Activated CD4-positive, alpha-beta T cell treated with anti-CD3 and anti-CD28 coated beads, Interleukin-2, amount 10 ng/mL, durations not matched to agents 24 days and 14 days (primary cell): ENCODE measurements at regions not wholly inside any gene's neighbourhood (a gene's known extent, or its start where the extent isn't known, plus 50 kb on each side); places are given as distances from the start of the nearest gene placed in this dataset.

Experiments used
- DNase-seq: peaks from one replicate; pipeline ENCODE4 v3.0.0; 2022
- H3K27ac Mint-ChIP-seq: one replicate; pipeline ENCODE4 v1.8.0; 2022; ENCODE audit warnings: mild to moderate bottlenecking, mixed read lengths
- H3K27me3 Mint-ChIP-seq: one replicate; pipeline ENCODE4 v1.8.0; 2022; ENCODE audit warnings: mixed read lengths
- H3K36me3 Mint-ChIP-seq: one replicate; pipeline ENCODE4 v1.8.0; 2022; ENCODE audit warnings: low read depth, mild to moderate bottlenecking, mixed read lengths
- H3K4me1 Mint-ChIP-seq: one replicate; pipeline ENCODE4 v1.8.0; 2021; ENCODE audit warnings: mixed read lengths
- H3K4me3 Mint-ChIP-seq: one replicate; pipeline ENCODE4 v1.8.0; 2022; ENCODE audit warnings: mild to moderate bottlenecking, moderate library complexity, mixed read lengths
- H3K9me3 Mint-ChIP-seq: one replicate; pipeline ENCODE4 v1.8.0; 2021; ENCODE audit warnings: mixed read lengths
- intact Hi-C: fragments of 100-400 bp; cut with micrococcal nuclease; formaldehyde crosslinking; loops from one replicate; pipeline ENCODE4 v1.15.1; 2023

DNA sequence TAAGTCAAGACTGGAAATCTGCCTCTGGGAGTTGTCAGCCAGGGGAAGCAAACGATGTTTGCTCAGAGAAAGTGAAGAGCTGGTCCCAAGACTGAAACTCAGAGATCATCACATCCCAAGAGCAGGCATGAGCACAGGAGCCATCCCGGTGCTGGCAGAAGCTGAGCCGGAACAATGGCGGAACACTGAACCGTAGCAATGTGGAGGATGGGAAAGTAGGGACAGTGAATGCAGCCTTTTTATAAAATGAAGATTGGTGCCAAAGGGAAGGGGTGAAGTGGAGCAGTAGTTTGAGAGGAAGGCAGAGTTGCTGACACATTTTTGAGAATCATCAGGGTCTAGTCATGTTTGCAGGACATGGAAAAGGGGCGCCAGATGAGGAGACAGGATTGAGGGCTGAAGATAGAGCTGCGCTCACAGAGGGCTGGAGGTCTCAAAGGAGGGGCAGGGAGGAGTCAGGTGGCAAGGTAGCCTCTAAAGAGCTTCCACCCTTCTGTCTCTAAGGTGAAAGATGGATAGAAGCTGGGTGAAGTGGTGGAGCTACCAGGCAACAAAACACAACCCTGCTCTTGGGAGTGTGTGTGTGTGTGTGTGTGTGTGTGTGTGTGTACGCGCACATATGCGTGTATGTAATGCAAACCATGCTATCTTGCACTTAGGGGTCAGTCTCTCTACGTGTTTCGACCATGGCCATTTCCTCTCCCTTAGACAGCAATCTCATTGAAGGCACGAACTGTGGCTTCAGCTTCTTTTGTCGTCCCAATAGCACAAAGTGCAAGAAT lies 94.3 kb upstream of the IRF2BP2 start:
- H3K9me3 Mint-ChIP-seq = peaks cover 18% of the 10 kb centered on the region
- H3K36me3 Mint-ChIP-seq = no peaks in the 10 kb centered on the region
- H3K27ac Mint-ChIP-seq = no peak overlapping the region
- no peak overlapping the region for H3K4me3 Mint-ChIP-seq
- H3K27me3 Mint-ChIP-seq = peaks cover 3% of the 10 kb centered on the region
- peaks cover 20% of the 10 kb centered on the region for H3K4me1 Mint-ChIP-seq
- DNase-seq = no peak
- intact Hi-C loops = no loop called here

DNA sequence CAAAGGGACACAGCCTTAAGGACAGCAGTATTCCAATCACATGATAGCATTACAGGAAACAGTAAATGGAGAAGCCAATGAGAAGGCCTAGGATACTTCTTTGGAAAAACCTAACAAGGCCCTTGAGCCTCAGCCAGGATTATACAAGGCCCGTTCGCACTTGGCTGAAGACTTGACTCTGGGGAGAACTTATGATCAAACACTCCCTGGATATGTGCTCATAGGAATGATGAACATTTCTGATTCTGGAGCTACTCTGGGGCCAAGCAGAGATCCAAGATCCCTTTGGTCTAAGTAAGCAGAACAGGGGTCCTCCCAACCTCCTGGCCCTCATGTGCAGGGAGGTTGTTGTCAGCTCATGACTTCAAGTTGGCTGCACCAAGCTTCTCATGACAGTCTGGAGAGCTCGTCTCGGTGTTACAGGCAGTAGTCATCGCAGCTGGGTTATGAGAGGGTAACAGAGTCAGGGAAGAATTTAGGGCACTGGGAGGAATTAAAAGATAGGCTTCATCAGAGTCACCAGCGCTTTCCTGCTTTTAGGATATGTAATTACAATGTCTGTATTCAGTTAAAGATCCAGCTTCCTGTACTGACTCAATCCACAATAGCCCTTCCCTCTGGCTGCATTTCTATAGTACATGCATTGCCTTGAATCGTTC lies 92.5 kb upstream of the IRF2BP2 start:
- Mint-ChIP-seq H3K9me3 (peaks cover 13% of the 10 kb centered on the region), H3K27me3 (peaks cover 3% of the 10 kb centered on the region), H3K36me3 (no peaks in the 10 kb centered on the region), H3K4me3 (no peak overlapping the region), H3K27ac (no peak overlapping the region), H3K4me1 (peaks cover 14% of the 10 kb centered on the region)
- DNase-seq = no peak
- intact Hi-C loops = no loop called here

DNA sequence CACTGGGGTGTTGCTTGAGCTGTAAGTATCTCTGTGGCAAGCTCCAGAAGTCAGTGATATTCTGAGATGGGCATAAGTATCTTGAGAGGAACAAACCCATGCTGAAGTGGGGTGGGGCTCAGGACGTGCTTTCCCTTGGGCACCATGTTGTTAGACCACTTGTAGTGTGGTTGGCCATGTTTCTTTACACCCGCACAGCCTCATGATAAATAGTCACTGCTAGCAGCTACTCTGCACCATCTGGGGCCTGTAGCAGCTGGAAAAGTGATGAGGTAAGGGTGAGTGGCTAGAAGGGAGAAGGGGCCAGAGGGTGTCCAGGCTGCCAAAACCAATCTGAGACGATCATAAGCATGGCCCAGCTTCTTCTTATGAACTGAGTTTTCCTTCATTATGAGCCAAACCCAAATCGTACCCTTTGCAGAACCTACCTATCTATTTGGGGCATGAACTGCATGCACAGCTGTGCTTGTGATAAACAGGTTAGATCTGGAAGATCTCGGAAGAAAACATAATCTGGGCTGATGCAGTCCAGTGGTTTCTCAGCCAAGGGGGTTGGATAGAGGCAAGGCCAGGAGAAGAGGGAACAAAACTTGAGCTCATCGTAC lies 91.9 kb upstream of the IRF2BP2 start:
- intact Hi-C loops = no loop called here
- H3K27ac Mint-ChIP-seq = no peak overlapping the region
- H3K9me3 Mint-ChIP-seq = peaks cover 13% of the 10 kb centered on the region
- H3K4me1 Mint-ChIP-seq = peaks cover 14% of the 10 kb centered on the region
- peaks cover 3% of the 10 kb centered on the region for H3K27me3 Mint-ChIP-seq
- no peak for DNase-seq
- no peak overlapping the region for H3K4me3 Mint-ChIP-seq
- no peaks in the 10 kb centered on the region for H3K36me3 Mint-ChIP-seq

DNA sequence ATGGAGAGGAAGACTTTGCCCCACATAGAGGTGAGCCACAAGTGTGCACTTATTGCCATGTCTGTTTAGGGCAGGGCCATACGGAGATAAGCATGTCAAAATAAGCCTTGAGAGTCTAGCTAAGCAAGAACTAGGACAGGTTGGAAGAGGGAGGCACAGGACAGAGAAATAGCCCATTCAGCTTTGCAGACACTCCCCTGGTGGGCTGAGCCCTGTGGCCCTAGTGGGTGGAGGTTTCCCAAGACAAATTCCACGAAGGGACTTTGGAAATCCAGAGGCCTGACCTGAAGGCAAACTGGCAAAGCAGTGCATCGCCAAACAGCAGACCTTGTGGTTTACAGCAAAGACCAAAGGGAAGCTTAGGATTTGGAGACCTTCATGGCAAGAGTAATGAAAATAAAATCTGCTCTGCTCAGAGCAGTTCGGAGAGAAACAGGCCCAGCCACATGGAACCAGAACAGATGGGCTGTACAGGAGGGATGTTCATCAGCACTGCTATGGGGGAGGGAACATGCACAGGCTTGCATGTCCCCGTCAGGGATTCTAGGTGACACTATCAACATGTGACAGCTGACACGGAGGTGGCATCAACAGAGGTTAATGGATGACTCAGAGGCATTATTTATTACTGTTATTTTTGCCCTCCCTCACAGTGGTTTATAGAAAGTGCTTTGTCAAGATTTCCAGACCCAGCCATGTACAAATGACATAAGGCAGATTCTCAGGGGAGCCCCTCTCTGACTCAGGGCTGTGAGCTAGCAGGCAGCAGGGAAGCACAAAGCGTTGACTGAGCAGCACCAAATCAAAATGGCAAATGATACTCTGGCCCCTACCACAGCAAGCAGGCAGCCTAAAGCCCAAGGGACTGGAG lies 90.1 kb upstream of the IRF2BP2 start:
- H3K4me1 Mint-ChIP-seq = peaks cover 8% of the 10 kb centered on the region
- peaks cover 13% of the 10 kb centered on the region for H3K9me3 Mint-ChIP-seq
- intact Hi-C loops = no loop called here
- H3K4me3 Mint-ChIP-seq = no peak overlapping the region
- H3K27me3 Mint-ChIP-seq = peaks cover 3% of the 10 kb centered on the region
- H3K36me3 Mint-ChIP-seq = no peaks in the 10 kb centered on the region
- DNase-seq = no peak
- peak overlapping the region; percentile 25 for H3K27ac Mint-ChIP-seq

DNA sequence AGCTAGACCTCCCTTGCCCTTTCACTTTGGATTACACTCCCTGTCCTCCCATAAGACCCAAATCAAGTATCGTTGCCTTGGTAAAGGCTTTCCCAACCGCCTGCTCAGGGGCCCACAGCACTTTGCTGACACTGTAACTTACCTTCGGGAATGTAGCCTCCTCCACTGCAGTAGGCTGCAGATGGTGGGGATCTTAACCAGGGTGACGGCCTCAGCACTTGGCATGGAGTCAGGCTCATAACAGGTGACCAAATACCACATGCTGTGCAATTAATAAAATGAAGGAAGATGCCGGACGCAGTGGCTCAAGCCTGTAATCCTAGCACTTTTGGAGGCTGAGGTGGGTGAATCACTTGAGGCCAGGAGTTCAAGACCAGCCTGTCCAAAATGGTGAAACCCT lies 88.7 kb upstream of the IRF2BP2 start:
- H3K27ac Mint-ChIP-seq = no peak overlapping the region

DNA sequence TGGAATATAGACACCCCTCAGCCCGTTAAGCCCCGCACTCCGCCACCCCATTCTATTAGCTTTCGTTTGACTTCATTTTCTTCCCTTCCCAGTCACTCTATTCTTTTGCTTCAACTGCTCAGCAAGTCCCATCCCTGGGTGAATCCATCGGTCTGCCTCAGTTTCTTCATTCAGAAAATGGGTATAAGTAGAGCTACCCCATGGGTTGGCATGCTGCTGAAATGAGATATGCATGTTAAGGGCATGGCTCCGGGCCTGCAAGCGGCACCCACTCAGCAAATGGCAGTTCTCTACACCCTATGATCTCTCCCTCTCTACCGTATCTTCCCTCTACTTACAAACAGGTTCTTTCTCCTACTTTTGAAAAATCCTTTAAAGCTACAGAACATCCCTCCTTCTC lies 87.8 kb upstream of the IRF2BP2 start:
- intact Hi-C loops = no loop called here
- no peak overlapping the region for H3K4me3 Mint-ChIP-seq
- peaks cover 8% of the 10 kb centered on the region for H3K4me1 Mint-ChIP-seq
- no peaks in the 10 kb centered on the region for H3K36me3 Mint-ChIP-seq
- DNase-seq = no peak
- peaks cover 4% of the 10 kb centered on the region for H3K9me3 Mint-ChIP-seq
- no peaks in the 10 kb centered on the region for H3K27me3 Mint-ChIP-seq
- H3K27ac Mint-ChIP-seq = no peak overlapping the region

More for the DNA sequence above, 88.7 kb upstream of the IRF2BP2 start:
- Mint-ChIP-seq H3K4me1 (peaks cover 8% of the 10 kb centered on the region), H3K36me3 (no peaks in the 10 kb centered on the region), H3K9me3 (peaks cover 6% of the 10 kb centered on the region), H3K4me3 (no peak overlapping the region), H3K27me3 (no peaks in the 10 kb centered on the region)
- intact Hi-C loops = no loop called here
- no peak for DNase-seq

DNA sequence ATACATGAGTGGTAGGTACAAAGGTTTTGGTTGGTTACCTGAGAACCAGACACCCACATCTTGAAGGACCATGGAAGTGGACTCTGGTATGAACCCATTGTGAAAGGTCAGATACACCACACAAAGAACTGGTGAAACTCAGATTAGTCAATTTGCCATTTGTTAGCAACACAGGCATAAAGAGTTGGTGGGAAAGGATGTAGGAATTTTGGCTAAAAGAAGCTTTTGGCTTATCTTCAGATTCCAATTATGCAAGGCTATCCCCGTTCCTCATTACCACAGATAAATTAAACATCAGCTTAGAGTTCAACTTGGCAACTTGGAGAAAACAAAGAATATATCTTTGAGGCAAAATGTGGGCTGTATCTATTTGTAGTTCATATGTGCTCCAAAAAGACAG lies 87.0 kb upstream of the IRF2BP2 start:
- Mint-ChIP-seq H3K9me3 (peaks cover 4% of the 10 kb centered on the region), H3K27me3 (no peaks in the 10 kb centered on the region), H3K36me3 (no peaks in the 10 kb centered on the region), H3K27ac (no peak overlapping the region), H3K4me3 (no peak overlapping the region), H3K4me1 (peaks cover 8% of the 10 kb centered on the region)
- no peak for DNase-seq
- intact Hi-C loops = no loop called here

DNA sequence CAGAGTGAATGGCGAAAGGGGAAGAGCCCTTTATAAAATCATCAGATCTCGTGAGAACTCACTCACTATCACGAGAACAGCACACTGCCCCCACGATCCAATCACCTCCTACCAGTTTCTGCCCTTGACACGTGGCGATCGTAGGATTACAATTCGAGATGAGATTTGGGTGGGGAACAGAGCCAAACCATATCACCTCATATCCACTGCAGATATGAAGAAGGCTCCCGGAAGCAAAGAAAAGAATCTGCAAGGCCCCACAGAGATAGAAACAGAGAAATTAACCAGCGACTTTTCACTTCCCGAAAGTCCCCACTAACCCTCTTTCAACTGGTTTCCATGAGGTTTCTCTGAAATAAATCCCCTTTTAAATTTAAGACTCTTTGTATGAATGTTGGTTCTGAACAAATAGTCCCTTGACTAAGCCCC lies 86.2 kb upstream of the IRF2BP2 start:
- DNase-seq = no peak
- H3K36me3 Mint-ChIP-seq = no peaks in the 10 kb centered on the region
- intact Hi-C loops = no loop called here
- no peak overlapping the region for H3K27ac Mint-ChIP-seq
- H3K4me1 Mint-ChIP-seq = peaks cover 11% of the 10 kb centered on the region
- H3K9me3 Mint-ChIP-seq = peaks cover 4% of the 10 kb centered on the region
- no peak overlapping the region for H3K4me3 Mint-ChIP-seq
- H3K27me3 Mint-ChIP-seq = no peaks in the 10 kb centered on the region

DNA sequence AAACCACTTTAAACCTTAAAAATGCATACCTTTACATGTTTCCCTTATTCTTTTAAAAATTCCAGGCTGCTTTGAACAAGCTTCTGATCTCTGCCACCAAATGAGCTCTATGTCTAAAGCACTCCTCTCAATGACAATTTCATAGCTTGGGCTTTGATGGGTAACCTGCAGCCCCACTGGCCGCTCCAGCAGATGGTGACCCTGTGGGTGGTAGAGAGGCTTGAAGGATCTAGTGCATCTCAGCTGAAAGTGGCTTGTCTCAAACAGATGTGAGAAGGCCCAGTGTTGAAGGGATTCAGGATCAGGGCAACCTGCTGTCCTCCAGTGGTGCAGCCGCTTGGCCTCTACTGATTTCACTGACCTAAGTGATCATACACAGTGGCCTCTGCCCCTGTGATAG lies 84.7 kb upstream of the IRF2BP2 start:
- DNase-seq = no peak
- H3K4me3 Mint-ChIP-seq = no peak overlapping the region
- peaks cover 4% of the 10 kb centered on the region for H3K9me3 Mint-ChIP-seq
- peaks cover 4% of the 10 kb centered on the region for H3K4me1 Mint-ChIP-seq
- H3K27ac Mint-ChIP-seq = no peak overlapping the region
- no peaks in the 10 kb centered on the region for H3K27me3 Mint-ChIP-seq
- intact Hi-C loops = no loop called here
- no peaks in the 10 kb centered on the region for H3K36me3 Mint-ChIP-seq

DNA sequence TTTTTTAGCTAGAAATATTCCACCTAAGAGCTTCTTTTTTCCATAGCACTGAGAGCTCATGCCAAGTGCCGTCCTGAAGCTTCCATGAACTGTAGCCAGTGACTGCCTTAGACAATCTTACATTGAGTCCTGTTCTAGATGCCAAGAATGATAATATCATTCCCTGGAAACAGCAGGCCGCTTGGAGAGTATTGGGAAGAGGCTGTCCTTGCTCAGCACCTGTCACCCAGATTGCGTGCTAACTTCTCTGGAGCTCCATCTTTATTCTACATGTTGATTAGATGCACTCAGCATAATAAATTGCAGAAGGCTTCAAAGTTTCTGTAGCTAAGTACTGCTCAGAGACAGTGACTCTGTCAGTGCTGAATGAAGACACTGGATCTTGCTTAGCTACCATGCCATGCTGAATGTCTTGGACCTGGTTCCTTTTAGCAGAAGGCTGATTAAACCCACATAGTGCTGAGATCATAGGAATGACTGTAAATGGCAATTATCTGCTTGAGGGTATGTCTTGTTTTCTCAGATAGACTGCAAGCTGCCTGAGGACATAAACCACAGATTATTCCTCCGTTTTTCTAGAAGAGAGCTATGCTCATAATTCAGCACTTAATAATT lies 83.1 kb upstream of the IRF2BP2 start:
- intact Hi-C loops = no loop called here
- no peaks in the 10 kb centered on the region for H3K27me3 Mint-ChIP-seq
- H3K4me1 Mint-ChIP-seq = peaks cover 3% of the 10 kb centered on the region

DNA sequence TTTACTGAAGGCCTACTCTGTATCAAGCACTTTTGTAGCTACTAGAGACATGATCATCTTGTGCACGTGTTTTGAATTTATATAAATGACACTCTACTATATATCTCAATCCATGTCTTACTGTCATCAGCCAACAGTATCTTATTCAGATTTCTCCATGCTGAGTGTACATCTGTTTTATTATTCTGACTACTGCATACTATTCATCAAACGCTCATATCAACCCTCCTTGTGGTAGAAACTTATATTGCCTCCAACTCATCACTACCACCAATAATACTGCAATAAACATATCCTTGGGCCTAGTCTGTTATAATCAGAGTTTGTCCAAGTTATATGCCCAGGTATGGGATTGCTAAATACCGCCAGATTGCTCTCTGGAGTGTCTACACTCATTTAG lies 81.6 kb upstream of the IRF2BP2 start:
- intact Hi-C loops = no loop called here
- no peak for DNase-seq
- no peaks in the 10 kb centered on the region for H3K27me3 Mint-ChIP-seq
- no peak overlapping the region for H3K4me3 Mint-ChIP-seq
- no peaks in the 10 kb centered on the region for H3K36me3 Mint-ChIP-seq
- peaks cover 2% of the 10 kb centered on the region for H3K9me3 Mint-ChIP-seq
- H3K4me1 Mint-ChIP-seq = peaks cover 3% of the 10 kb centered on the region
- H3K27ac Mint-ChIP-seq = no peak overlapping the region

More for the DNA sequence above, 83.1 kb upstream of the IRF2BP2 start:
- peaks cover 4% of the 10 kb centered on the region for H3K9me3 Mint-ChIP-seq
- peak; percentile 41 for DNase-seq
- H3K36me3 Mint-ChIP-seq = no peaks in the 10 kb centered on the region
- no peak overlapping the region for H3K27ac Mint-ChIP-seq
- no peak overlapping the region for H3K4me3 Mint-ChIP-seq

DNA sequence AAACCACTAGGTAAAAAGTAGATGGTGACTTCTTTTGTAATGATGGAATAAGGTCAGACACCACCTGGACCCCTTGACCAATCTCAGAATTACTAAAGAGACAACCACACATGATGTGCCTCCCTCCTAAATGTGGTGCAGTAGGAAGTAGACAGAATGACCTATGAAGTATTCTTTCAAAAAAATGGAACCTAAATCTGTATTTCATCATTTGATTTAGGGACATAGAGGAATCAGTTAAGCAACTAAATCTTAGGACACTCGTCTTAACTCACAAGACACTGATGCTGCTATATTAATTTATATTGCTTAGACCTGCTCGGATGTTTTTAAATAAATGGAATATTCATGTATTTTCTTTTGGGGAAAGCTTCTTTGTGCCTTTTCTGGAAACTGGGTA lies 80.9 kb upstream of the IRF2BP2 start:
- Mint-ChIP-seq H3K36me3 (no peaks in the 10 kb centered on the region), H3K4me3 (no peak overlapping the region), H3K4me1 (peaks cover 3% of the 10 kb centered on the region), H3K27me3 (no peaks in the 10 kb centered on the region), H3K27ac (no peak overlapping the region), H3K9me3 (peaks cover 6% of the 10 kb centered on the region)
- DNase-seq = no peak
- intact Hi-C loops = no loop called here

DNA sequence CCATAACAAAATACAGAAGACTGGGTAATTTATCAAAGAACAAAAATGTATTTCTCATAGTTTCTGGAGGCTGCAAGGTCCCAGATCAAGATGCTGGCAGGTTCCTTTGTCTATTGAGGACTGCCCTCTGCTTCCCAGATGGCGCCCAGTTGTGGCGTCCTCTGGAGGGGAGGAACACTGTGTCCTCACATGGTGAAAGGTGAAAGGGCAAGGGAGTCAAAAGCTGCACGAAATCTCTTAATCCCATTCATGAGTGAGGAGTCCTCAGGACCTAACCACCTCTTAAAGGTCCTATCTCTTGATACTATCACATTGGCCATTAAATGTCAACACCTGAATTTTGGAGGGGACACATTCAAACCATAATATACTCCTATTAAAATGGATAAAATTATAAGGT lies 79.3 kb upstream of the IRF2BP2 start:
- Mint-ChIP-seq H3K4me1 (peaks cover 3% of the 10 kb centered on the region), H3K36me3 (peaks cover 2% of the 10 kb centered on the region), H3K9me3 (peaks cover 7% of the 10 kb centered on the region), H3K27ac (no peak overlapping the region), H3K4me3 (no peak overlapping the region), H3K27me3 (no peaks in the 10 kb centered on the region)
- no peak for DNase-seq
- intact Hi-C loops = no loop called here
